B cell (primary cell): ENCODE measurements at regions not wholly inside any gene's neighbourhood (a gene's known extent, or its start where the extent isn't known, plus 50 kb on each side); places are given as distances from the start of the nearest gene placed in this dataset.
A peak's percentile ranks its signal among the peaks of the same experiment; 100 is the strongest.

Experiments
- ATAC-seq: fragments of 200-7000 bp; cut with Tn5 transposase; one replicate; pipeline ENCODE4 v1.10.0; 2021; ENCODE audit warnings: low read depth, mild to moderate bottlenecking, moderate number of reproducible peaks, moderate library complexity
- CTCF ChIA-PET: fragments of 350-600 bp; sonication (Branson Sonifier 250); formaldehyde crosslinking; loops from one replicate; lab custom pipeline; 2021; ENCODE audit warnings: antibody characterized with exemption, inconsistent platforms; lab: Charles Lee
- POLR2A ChIA-PET: fragments of 350-600 bp; sonication (Branson Sonifier 250); formaldehyde crosslinking; loops from one replicate; lab custom pipeline; 2021; ENCODE audit warnings: antibody characterized with exemption; lab: Charles Lee
- DNase-seq: peaks from one replicate; pipeline ENCODE4 v3.0.0; 2013
- H2AFZ ChIP-seq: 2 replicates; pipeline ENCODE4 v1.6.1; 2012; ENCODE audit warnings: mild to moderate bottlenecking, low read depth, low read length; ENCODE audit not compliant: insufficient read depth, poor library complexity, severe bottlenecking
- H3K27ac ChIP-seq, 2 donors: 1 replicate in 1 of 2; 2 replicates in 1 of 2; pipeline ENCODE4 v1.5.1; 2012 to 2013; ENCODE audit warnings: low read length in 2 of 2, mild to moderate bottlenecking in 2 of 2, moderate library complexity in 1 of 2
- H3K27me3 ChIP-seq, 4 experiments: fragments of 200-600 bp in 1 of 4; sonication (generic) in 1 of 4; replicated peaks in 1 of 4; 1 replicate in 2 of 4; 2 replicates in 2 of 4; pipeline versions ENCODE4 v1.6.1 to v1.7.0; 2013 to 2016; ENCODE audit warnings: low read length in 3 of 4, mild to moderate bottlenecking in 2 of 4, mixed read lengths in 1 of 4, moderate library complexity in 1 of 4; ENCODE audit not compliant: insufficient read depth in 4 of 4, control insufficient read depth in 3 of 4; ENCODE audit errors: control extremely low read depth in 1 of 4
- H3K36me3 ChIP-seq, 2 experiments: replicated peaks in 1 of 2; 1 replicate in 1 of 2; 2 replicates in 1 of 2; pipeline versions ENCODE4 v1.6.1 to v1.7.1; 2013; ENCODE audit warnings: low read length in 1 of 2; ENCODE audit not compliant: insufficient read depth in 2 of 2, control insufficient read depth in 1 of 2; ENCODE audit errors: control extremely low read depth in 1 of 2, extremely low read depth in 1 of 2
- H3K4me1 ChIP-seq, 2 donors: fragments of 200-600 bp in 1 of 2; sonication (generic) in 1 of 2; 1 replicate in 1 of 2; 2 replicates in 1 of 2; pipeline versions ENCODE4 v1.5.1 to v1.6.1; 2013 to 2017; ENCODE audit warnings: low read length in 2 of 2; ENCODE audit not compliant: control insufficient read depth in 2 of 2, insufficient read depth in 2 of 2
- H3K4me2 ChIP-seq: replicated peaks from 2 replicates; pipeline ENCODE3; 2012; ENCODE audit warnings: mild to moderate bottlenecking, low read depth, low read length; ENCODE audit not compliant: poor library complexity, severe bottlenecking
- H3K4me3 ChIP-seq, 5 experiments: fragments of 200-600 bp in 1 of 5; sonication (generic) in 1 of 5; 1 replicate in 3 of 5; 2 replicates in 2 of 5; pipeline versions ENCODE4 v1.5.1 to v1.7.0; 2011 to 2016; ENCODE audit warnings: low read length in 4 of 5, mild to moderate bottlenecking in 4 of 5, low read depth in 2 of 5, control low read depth in 1 of 5, moderate library complexity in 1 of 5; ENCODE audit not compliant: insufficient read depth in 1 of 5; ENCODE audit errors: control extremely low read depth in 1 of 5, extremely low read depth in 1 of 5
- H3K79me2 ChIP-seq: fragments of 200-600 bp; sonication (generic); one replicate; pipeline ENCODE4 v1.6.0; 2016; ENCODE audit warnings: low read length; ENCODE audit not compliant: control insufficient read depth, insufficient read depth
- H3K9ac ChIP-seq: fragments of 200-600 bp; sonication (generic); 2 replicates; pipeline ENCODE4 v1.6.1; 2017; ENCODE audit warnings: mild to moderate bottlenecking, low read length, moderate library complexity
- H3K9me3 ChIP-seq, 3 donors: one replicate each; pipeline versions ENCODE4 v1.6.1 to v1.7.1; 2013; ENCODE audit warnings: low read length in 2 of 3; ENCODE audit not compliant: control insufficient read depth in 2 of 3, insufficient read depth in 1 of 3; ENCODE audit errors: control extremely low read depth in 1 of 3
- H4K20me1 ChIP-seq: 2 replicates; pipeline ENCODE4 v1.6.0; 2012; ENCODE audit warnings: mild to moderate bottlenecking, low read length; ENCODE audit not compliant: insufficient read depth, control insufficient read depth, poor library complexity, severe bottlenecking
- H3K27ac Mint-ChIP-seq: one replicate; pipeline ENCODE4 v1.8.0; 2021; ENCODE audit warnings: mixed read lengths
- H3K27me3 Mint-ChIP-seq: one replicate; pipeline ENCODE4 v1.8.0; 2021; ENCODE audit warnings: mixed read lengths
- H3K4me1 Mint-ChIP-seq: one replicate; pipeline ENCODE4 v1.8.0; 2021; ENCODE audit warnings: mixed read lengths
- H3K4me3 Mint-ChIP-seq: one replicate; pipeline ENCODE4 v1.8.0; 2021; ENCODE audit warnings: mixed read lengths
- H3K9me3 Mint-ChIP-seq: one replicate; pipeline ENCODE4 v1.8.0; 2022; ENCODE audit warnings: mixed read lengths; ENCODE audit not compliant: insufficient read depth
- EZH2 ChIP-seq: IDR thresholded peaks from 2 replicates; pipeline ENCODE4 v1.6.1; 2012; ENCODE audit warnings: borderline replicate concordance, low read depth, mild to moderate bottlenecking, moderate library complexity, low read length; ENCODE audit not compliant: insufficient read depth, poor library complexity, severe bottlenecking
- WGBS: methylation state at CpG from one replicate; pipeline ENCODE4 v1.1.5; 2013; ENCODE audit warnings: missing lambda C conversion rate; ENCODE audit not compliant: insufficient coverage; 5-methylcytosine and 5-hydroxymethylcytosine counted together
- intact Hi-C: fragments of 100-400 bp; cut with micrococcal nuclease; formaldehyde crosslinking; loops from one replicate; pipeline ENCODE4 v1.10.0; 2022
- TF ChIP-seq, protein P1 (sequence below): fragments of 200-600 bp; IDR thresholded peaks from one replicate; pipeline ENCODE4 v1.8.0; 2022; ENCODE audit warnings: antibody characterized with exemption, mild to moderate bottlenecking

DNA sequence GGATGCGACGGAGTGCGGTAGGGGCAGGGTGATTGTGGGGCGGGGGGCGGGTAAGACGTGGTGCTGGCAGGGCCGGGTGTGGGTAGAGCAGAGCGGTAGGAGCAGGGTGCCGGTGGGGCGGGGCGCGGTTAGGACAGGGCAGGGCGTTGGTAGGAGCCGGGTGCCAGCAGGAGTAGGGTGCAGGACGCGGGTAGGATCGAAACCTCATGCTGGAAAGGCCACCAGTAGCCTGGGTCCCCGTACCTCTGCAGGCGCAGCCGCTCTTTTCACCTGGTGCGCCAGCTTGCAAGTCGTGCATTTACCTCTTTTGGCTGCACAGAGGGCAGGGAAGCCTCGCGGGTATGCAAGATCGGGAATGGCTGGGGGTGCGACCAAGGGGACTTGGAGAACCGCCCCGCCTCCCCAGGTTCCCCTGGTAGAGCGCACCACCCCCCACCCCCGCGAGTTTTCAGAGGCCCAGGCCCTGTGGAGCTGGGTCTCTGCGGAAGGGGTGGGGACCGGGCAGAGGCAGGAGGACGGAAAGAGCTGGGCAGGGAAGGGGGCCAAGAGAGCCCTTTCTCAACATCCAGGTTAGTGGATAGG is 104.8 kb upstream of the SIMC1 start:
- H3K4me1 Mint-ChIP-seq, result peaks cover 13% of the 10 kb centered on the region
- ChIA-PET POLR2A (no interaction called here), CTCF (no interaction called here)
- no peak for ATAC-seq
- H3K4me3 Mint-ChIP-seq, result peak overlapping the region; percentile 29
- Histone ChIP-seq H3K9me3 (no peaks in the 10 kb centered on the region), H3K4me3 (peak overlapping the region in 2 of 5 experiments; percentile 14 to 30), H3K36me3 (no peaks in the 10 kb centered on the region), H3K79me2 (no peaks in the 10 kb centered on the region), H4K20me1 (no peaks in the 10 kb centered on the region), H3K27me3 (peaks cover 0 to 30% (median 3%) of the 10 kb centered on the region in 4 experiments), H3K4me2 (peak overlapping the region; percentile 65), H2AFZ (peak overlapping the region; percentile 33), H3K27ac (no peak overlapping the region), H3K4me1 (peaks cover 13% of the 10 kb centered on the region in 2 donors), H3K9ac (no peak overlapping the region)
- intact Hi-C loops, result no loop called here
- H3K27me3 Mint-ChIP-seq, result peaks cover 43% of the 10 kb centered on the region
- no peak overlapping the region for H3K27ac Mint-ChIP-seq
- no peak for DNase-seq
- no peaks in the 10 kb centered on the region for H3K9me3 Mint-ChIP-seq
- TF ChIP-seq, protein P1, sequence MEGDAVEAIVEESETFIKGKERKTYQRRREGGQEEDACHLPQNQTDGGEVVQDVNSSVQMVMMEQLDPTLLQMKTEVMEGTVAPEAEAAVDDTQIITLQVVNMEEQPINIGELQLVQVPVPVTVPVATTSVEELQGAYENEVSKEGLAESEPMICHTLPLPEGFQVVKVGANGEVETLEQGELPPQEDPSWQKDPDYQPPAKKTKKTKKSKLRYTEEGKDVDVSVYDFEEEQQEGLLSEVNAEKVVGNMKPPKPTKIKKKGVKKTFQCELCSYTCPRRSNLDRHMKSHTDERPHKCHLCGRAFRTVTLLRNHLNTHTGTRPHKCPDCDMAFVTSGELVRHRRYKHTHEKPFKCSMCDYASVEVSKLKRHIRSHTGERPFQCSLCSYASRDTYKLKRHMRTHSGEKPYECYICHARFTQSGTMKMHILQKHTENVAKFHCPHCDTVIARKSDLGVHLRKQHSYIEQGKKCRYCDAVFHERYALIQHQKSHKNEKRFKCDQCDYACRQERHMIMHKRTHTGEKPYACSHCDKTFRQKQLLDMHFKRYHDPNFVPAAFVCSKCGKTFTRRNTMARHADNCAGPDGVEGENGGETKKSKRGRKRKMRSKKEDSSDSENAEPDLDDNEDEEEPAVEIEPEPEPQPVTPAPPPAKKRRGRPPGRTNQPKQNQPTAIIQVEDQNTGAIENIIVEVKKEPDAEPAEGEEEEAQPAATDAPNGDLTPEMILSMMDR, result no peak
- TF ChIP-seq EZH2, result no peak
- 4% methylated on average over 29 of the region's 34 CpGs for WGBS

DNA sequence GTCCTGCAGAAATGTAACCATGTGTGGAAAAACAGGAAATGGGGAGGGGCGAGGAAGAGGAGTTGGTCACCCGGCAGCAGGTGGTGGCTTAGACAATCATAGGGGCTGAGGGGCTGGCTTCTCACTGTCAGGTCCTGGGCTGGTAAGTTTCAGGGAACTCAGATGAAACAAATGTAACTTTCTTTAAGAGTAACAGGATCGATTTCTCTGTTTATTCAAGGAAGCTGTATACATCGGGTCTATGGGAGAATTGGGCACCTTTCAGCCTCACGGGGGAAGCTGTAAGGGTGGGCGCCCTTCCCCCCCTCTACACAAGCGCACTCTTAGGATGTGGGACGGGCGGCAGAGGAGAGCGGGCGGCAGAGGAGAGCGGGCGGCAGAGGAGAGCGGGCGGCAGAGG is 104.3 kb upstream of the SIMC1 start:
- intact Hi-C loops, result no loop called here
- Histone ChIP-seq H3K27ac (no peak overlapping the region), H3K79me2 (no peaks in the 10 kb centered on the region), H3K4me3 (peak overlapping the region in 2 of 5 experiments; percentile 14 to 30), H3K36me3 (no peaks in the 10 kb centered on the region), H4K20me1 (no peaks in the 10 kb centered on the region), H3K9ac (no peak overlapping the region), H3K4me1 (peaks cover 13% of the 10 kb centered on the region in 2 donors), H3K9me3 (no peaks in the 10 kb centered on the region), H2AFZ (peak overlapping the region; percentile 33), H3K4me2 (peak overlapping the region; percentile 65), H3K27me3 (peaks cover 0 to 30% (median 3%) of the 10 kb centered on the region in 4 experiments)
- Mint-ChIP-seq H3K4me3 (peak overlapping the region; percentile 29), H3K9me3 (no peaks in the 10 kb centered on the region), H3K27me3 (peaks cover 43% of the 10 kb centered on the region), H3K4me1 (peaks cover 13% of the 10 kb centered on the region), H3K27ac (no peak overlapping the region)
- ATAC-seq, result no peak
- TF ChIP-seq EZH2, result no peak
- TF ChIP-seq, protein P1, result no peak
- WGBS, result 0% methylated on average over 5 of the region's 15 CpGs
- no peak for DNase-seq
- ChIA-PET POLR2A (no interaction called here), CTCF (no interaction called here)
